ENCODE measurements at regions not wholly inside any gene's neighbourhood (a gene's known extent, or its start where the extent isn't known, plus 50 kb on each side); places are given as distances from the start of the nearest gene placed in this dataset.

GRCh38 chr15:88981244-88982215 lies 68.4 kb upstream of the MFGE8 start:
- Histone ChIP-seq H3K4me3 (replicated peaks in 1 of 3; ENCODE audit: insufficient read depth in 1 of 3, low read depth in 2 of 3, low read length in 3 of 3) (no peak overlapping the region), H2AFZ (ENCODE audit: low read length) (no peak overlapping the region), H3K36me3 (replicated peaks in 1 of 2; ENCODE audit: control insufficient read depth in 1 of 2, insufficient read depth in 2 of 2, low read length in 2 of 2) (no peaks in the 10 kb centered on the region), H3K27me3 (ENCODE audit: control insufficient read depth in 1 of 2, insufficient read depth in 2 of 2, low read length in 2 of 2) (peaks cover 0 to 8% of the 10 kb centered on the region in 2 experiments; a peak in 1 of 5 replicates), H3K4me1 (ENCODE audit: insufficient read depth, low read length) (peaks cover 23% of the 10 kb centered on the region), H3K27ac (ENCODE audit: extremely low read length, insufficient read depth, low read length) (no peak overlapping the region), H3K79me2 (ENCODE audit: insufficient read depth, low read length) (no peaks in the 10 kb centered on the region), H4K20me1 (ENCODE audit: insufficient read depth, low read length) (no peaks in the 10 kb centered on the region), H3K9ac (ENCODE audit: insufficient read depth, low read depth, low read length) (no peak overlapping the region), H3K4me2 (ENCODE audit: low read depth, low read length) (0 out of 2 replicates have a peak overlapping the region, but pooled peaks have one; percentile 40), H3K9me3 (ENCODE audit: low read length) (no peaks in the 10 kb centered on the region)
- BruUV-seq (replicated peaks): no TSS peak
- in situ Hi-C loops (cut with HindIII; ENCODE audit: extremely low pct_ligation_motif_present, low pct_unique_long_range_greater_than_20kb): no loop called here
- TF ChIP-seq YEATS2 (CRISPR knock-in tag; IDR thresholded peaks at IDR 0.05; ENCODE audit: borderline replicate concordance) (no peak), ZNF572 (CRISPR knock-in tag; IDR thresholded peaks at IDR 0.05) (no peak), ZNF136 (CRISPR knock-in tag; IDR thresholded peaks at IDR 0.05; ENCODE audit: low read depth) (no peak)
- DNase-seq (ENCODE audit: low spot score) (no peak), ATAC-seq (no peak), FAIRE-seq (no peak)
- WGBS (ENCODE audit: low lambda C conversion rate): 29% methylated on average over 14 of the region's 15 CpGs
- intact Hi-C loops (cut with micrococcal nuclease; ENCODE audit: unreplicated experiment): no loop called here
- ChIA-PET CTCF (ENCODE audit: low intra/inter-chr PET ratio, low total read pairs) (no interaction called here), POLR2A (no interaction called here)

- ATAC-seq (peak; percentile 57), DNase-seq (ENCODE audit: low spot score) (no peak), FAIRE-seq (no peak)
- H3K9me3 ChIP-seq (ENCODE audit: low read length): no peaks in the 10 kb centered on the region
- H3K27ac ChIP-seq (ENCODE audit: extremely low read length, insufficient read depth, low read length): no peak overlapping the region
- POLR2A ChIA-PET: no interaction called here
- no peak overlapping the region for H2AFZ ChIP-seq (ENCODE audit: low read length)
- in situ Hi-C loops (cut with HindIII; ENCODE audit: extremely low pct_ligation_motif_present, low pct_unique_long_range_greater_than_20kb): no loop called here
- H3K79me2 ChIP-seq (ENCODE audit: insufficient read depth, low read length): no peaks in the 10 kb centered on the region
- H4K20me1 ChIP-seq (ENCODE audit: insufficient read depth, low read length): no peaks in the 10 kb centered on the region
- H3K9ac ChIP-seq (ENCODE audit: insufficient read depth, low read depth, low read length): no peak overlapping the region
- WGBS (ENCODE audit: low lambda C conversion rate): 2% methylated on average over 4 of the region's 7 CpGs
- peaks cover 0 to 8% of the 10 kb centered on the region in 2 experiments; a peak in 1 of 5 replicates for H3K27me3 ChIP-seq (ENCODE audit: control insufficient read depth in 1 of 2, insufficient read depth in 2 of 2, low read length in 2 of 2)
- intact Hi-C loops (cut with micrococcal nuclease; ENCODE audit: unreplicated experiment): no loop called here
- TF ChIP-seq MED1 (CRISPR knock-in tag; IDR thresholded peaks at IDR 0.05): no peak
- peak; percentile 52; the same call in 1 of the 2 replicates for TF ChIP-seq ZNF362 (CRISPR knock-in tag; IDR thresholded peaks at IDR 0.05; ENCODE audit: borderline replicate concordance)
- no peak for TF ChIP-seq PAX8 (CRISPR knock-in tag; IDR thresholded peaks at IDR 0.05; ENCODE audit: borderline replicate concordance)
- no peak for TF ChIP-seq PRDM15 (CRISPR knock-in tag; IDR thresholded peaks at IDR 0.05)
- BruUV-seq (replicated peaks): no TSS peak
- H3K4me1 ChIP-seq (ENCODE audit: insufficient read depth, low read length): peaks cover 31% of the 10 kb centered on the region
- CTCF ChIA-PET (ENCODE audit: low intra/inter-chr PET ratio, low total read pairs): no interaction called here
- H3K4me3 ChIP-seq (replicated peaks in 1 of 3; ENCODE audit: insufficient read depth in 1 of 3, low read depth in 2 of 3, low read length in 3 of 3): no peak overlapping the region; a peak in 1 of 6 replicates
- no peaks in the 10 kb centered on the region for H3K36me3 ChIP-seq (replicated peaks in 1 of 2; ENCODE audit: control insufficient read depth in 1 of 2, insufficient read depth in 2 of 2, low read length in 2 of 2)
- peak overlapping the region; percentile 40; the same call in 1 of the 2 replicates for H3K4me2 ChIP-seq (ENCODE audit: low read depth, low read length)
These were observed 69.2 kb upstream of the MFGE8 start for GRCh38 chr15:88982304-88982945.
